HepG2 (cell line): ENCODE measurements at regions not wholly inside any gene's neighbourhood (a gene's known extent, or its start where the extent isn't known, plus 50 kb on each side); places are given as distances from the start of the nearest gene placed in this dataset.

ENCODE experiments used
- ARNTL ChIP-seq: sonication (generic); formaldehyde crosslinking; IDR thresholded peaks from 2 replicates; pipeline ENCODE4 v1.4.0; 2020; ENCODE audit warnings: mild to moderate bottlenecking, missing genetic modification reagents
- ELF4 ChIP-seq: sonication (generic); formaldehyde crosslinking; IDR thresholded peaks from 2 replicates; pipeline ENCODE4 v1.5.0; 2020; ENCODE audit warnings: missing genetic modification reagents, mild to moderate bottlenecking, moderate library complexity, borderline replicate concordance
- HNF4G ChIP-seq, 2 experiments: sonication (generic) in 1 of 2; formaldehyde crosslinking in 1 of 2; IDR thresholded peaks; 2 replicates each; pipeline versions ENCODE4 v1.4.0 to v1.6.1; 2011 to 2020; ENCODE audit warnings: borderline replicate concordance in 2 of 2, low read depth in 2 of 2, mild to moderate bottlenecking in 2 of 2, low read length in 1 of 2, missing genetic modification reagents in 1 of 2, moderate library complexity in 1 of 2
- HNRNPH1 ChIP-seq: fragments of 200-400 bp; formaldehyde crosslinking; optimal IDR thresholded peaks from 2 replicates; pipeline ENCODE3; 2017; ENCODE audit warnings: mild to moderate bottlenecking, low read depth, low read length
- JUN ChIP-seq: sonication (generic); formaldehyde crosslinking; IDR thresholded peaks from 2 replicates; pipeline ENCODE4 v1.4.0; 2020; ENCODE audit warnings: mild to moderate bottlenecking, missing genetic modification reagents
- MAFF ChIP-seq: IDR thresholded peaks from 2 replicates; pipeline ENCODE4 v1.6.1; 2011; ENCODE audit warnings: low read depth, low read length, improper control_type of control experiment
- MXI1 ChIP-seq: IDR thresholded peaks from 3 replicates; pipeline ENCODE4 v1.6.1; 2012; ENCODE audit warnings: low read depth, low read length, inconsistent platforms, borderline replicate concordance
- REXO4 ChIP-seq: sonication (generic); formaldehyde crosslinking; IDR thresholded peaks from 2 replicates; pipeline ENCODE4 v1.8.0; 2022; ENCODE audit warnings: missing genetic modification reagents, mild to moderate bottlenecking, borderline replicate concordance
- RFXAP ChIP-seq: sonication (generic); formaldehyde crosslinking; IDR thresholded peaks from 2 replicates; pipeline ENCODE4 v1.4.0; 2020; ENCODE audit warnings: missing genetic modification reagents, borderline replicate concordance
- SKI ChIP-seq: fragments of 450-650 bp; IDR thresholded peaks from one replicate; pipeline ENCODE4 v1.6.1; 2018; ENCODE audit warnings: mild to moderate bottlenecking; ENCODE audit not compliant: partially characterized antibody
- U2AF2 ChIP-seq: fragments of 200-400 bp; formaldehyde crosslinking; IDR thresholded peaks from 2 replicates; pipeline ENCODE4 v1.6.1; 2017; ENCODE audit warnings: low read depth, mild to moderate bottlenecking, low read length
- ZNF205 ChIP-seq: IDR thresholded peaks from 2 replicates; pipeline ENCODE4 v1.6.1; 2018; ENCODE audit warnings: missing biosample characterization, missing genetic modification reagents
- ZNF614 ChIP-seq: IDR thresholded peaks from 2 replicates; pipeline ENCODE4 v1.6.1; 2018; ENCODE audit warnings: missing biosample characterization, missing genetic modification reagents, inconsistent platforms, borderline replicate concordance
- ZSCAN20 ChIP-seq: sonication (generic); formaldehyde crosslinking; IDR thresholded peaks from 2 replicates; pipeline ENCODE4 v1.4.0; 2020; ENCODE audit warnings: missing genetic modification reagents, mild to moderate bottlenecking, borderline replicate concordance
- TF ChIP-seq, protein P1 (sequence below), 2 experiments: IDR thresholded peaks; 2 replicates each; pipeline ENCODE4 v1.6.1; 2011 to 2012; ENCODE audit warnings: low read length in 2 of 2, borderline replicate concordance in 1 of 2, low read depth in 1 of 2, mild to moderate bottlenecking in 1 of 2, moderate library complexity in 1 of 2
- TF ChIP-seq, protein P2 (sequence below): IDR thresholded peaks from 2 replicates; pipeline ENCODE4 v1.6.1; 2016
- TF ChIP-seq, protein P3 (sequence below): sonication (generic); formaldehyde crosslinking; IDR thresholded peaks from 2 replicates; pipeline ENCODE4 v1.4.0; 2020; ENCODE audit warnings: missing genetic modification reagents, borderline replicate concordance
- TF ChIP-seq, protein P4 (sequence below): sonication (generic); formaldehyde crosslinking; IDR thresholded peaks from 2 replicates; pipeline ENCODE4 v1.4.0; 2020; ENCODE audit warnings: missing genetic modification reagents, mild to moderate bottlenecking, borderline replicate concordance
- TF ChIP-seq, protein P5 (sequence below), 2 experiments: fragments of 450-650 bp in 1 of 2; sonication (generic) in 1 of 2; formaldehyde crosslinking; IDR thresholded peaks; 2 replicates each; pipeline versions ENCODE4 v1.5.0 to v1.8.0; 2020 to 2022; ENCODE audit warnings: mild to moderate bottlenecking in 1 of 2, missing genetic modification reagents in 1 of 2

DNA sequence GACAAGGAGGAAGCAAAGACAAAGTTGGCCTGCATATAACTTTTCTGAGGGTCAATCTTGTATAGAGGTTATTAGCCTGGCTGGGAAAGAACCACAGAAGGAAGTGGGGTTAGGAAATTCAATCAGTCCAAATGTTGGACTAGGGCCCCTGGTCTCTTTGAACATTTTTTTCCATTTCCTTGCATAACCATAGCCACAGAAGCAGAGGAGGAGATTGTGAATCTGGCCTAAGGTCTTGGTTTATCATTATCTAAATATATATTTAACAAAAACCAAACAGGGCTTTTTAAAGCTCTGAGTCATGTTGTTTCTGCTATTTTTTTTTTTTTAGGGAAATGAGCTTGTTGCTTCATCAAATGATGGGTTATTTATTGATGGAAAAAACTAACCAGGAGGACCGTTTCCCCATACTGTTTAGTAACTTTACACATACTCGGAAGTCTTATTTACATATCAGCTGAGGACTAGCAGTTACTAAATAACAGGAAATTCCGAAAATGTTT, 97.7 kb upstream of the ACSL4 start (continued):
- TF ChIP-seq, protein P1, sequence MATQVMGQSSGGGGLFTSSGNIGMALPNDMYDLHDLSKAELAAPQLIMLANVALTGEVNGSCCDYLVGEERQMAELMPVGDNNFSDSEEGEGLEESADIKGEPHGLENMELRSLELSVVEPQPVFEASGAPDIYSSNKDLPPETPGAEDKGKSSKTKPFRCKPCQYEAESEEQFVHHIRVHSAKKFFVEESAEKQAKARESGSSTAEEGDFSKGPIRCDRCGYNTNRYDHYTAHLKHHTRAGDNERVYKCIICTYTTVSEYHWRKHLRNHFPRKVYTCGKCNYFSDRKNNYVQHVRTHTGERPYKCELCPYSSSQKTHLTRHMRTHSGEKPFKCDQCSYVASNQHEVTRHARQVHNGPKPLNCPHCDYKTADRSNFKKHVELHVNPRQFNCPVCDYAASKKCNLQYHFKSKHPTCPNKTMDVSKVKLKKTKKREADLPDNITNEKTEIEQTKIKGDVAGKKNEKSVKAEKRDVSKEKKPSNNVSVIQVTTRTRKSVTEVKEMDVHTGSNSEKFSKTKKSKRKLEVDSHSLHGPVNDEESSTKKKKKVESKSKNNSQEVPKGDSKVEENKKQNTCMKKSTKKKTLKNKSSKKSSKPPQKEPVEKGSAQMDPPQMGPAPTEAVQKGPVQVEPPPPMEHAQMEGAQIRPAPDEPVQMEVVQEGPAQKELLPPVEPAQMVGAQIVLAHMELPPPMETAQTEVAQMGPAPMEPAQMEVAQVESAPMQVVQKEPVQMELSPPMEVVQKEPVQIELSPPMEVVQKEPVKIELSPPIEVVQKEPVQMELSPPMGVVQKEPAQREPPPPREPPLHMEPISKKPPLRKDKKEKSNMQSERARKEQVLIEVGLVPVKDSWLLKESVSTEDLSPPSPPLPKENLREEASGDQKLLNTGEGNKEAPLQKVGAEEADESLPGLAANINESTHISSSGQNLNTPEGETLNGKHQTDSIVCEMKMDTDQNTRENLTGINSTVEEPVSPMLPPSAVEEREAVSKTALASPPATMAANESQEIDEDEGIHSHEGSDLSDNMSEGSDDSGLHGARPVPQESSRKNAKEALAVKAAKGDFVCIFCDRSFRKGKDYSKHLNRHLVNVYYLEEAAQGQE (IDR thresholded peaks at IDR 0.05; ENCODE audit: borderline replicate concordance in 1 of 2, low read depth in 1 of 2, low read length in 2 of 2), result peak in 1 of 2 experiments; percentile 49; a peak in 1 of 4 replicates
- TF ChIP-seq HNRNPH1 (no peak), ZNF205 (no peak), RFXAP (CRISPR knock-in tag) (no peak), ZSCAN20 (CRISPR knock-in tag) (no peak), SKI (no peak), ELF4 (no peak), JUN (0 out of 2 replicates have a peak, but pooled peaks have one; percentile 29), MXI1 (no peak), ARNTL (CRISPR knock-in tag) (no peak), HNF4G (IDR thresholded peaks at IDR 0.05; ENCODE audit: borderline replicate concordance, low read depth, low read length) (peak; percentile 80; the same call in 1 of the 2 replicates), HNF4G (CRISPR knock-in tag; IDR thresholded peaks at IDR 0.05; ENCODE audit: borderline replicate concordance, low read depth) (no peak), MAFF (no peak), REXO4 (no peak), U2AF2 (no peak), ZNF614 (CRISPR knock-in tag) (no peak)
- TF ChIP-seq, protein P2, sequence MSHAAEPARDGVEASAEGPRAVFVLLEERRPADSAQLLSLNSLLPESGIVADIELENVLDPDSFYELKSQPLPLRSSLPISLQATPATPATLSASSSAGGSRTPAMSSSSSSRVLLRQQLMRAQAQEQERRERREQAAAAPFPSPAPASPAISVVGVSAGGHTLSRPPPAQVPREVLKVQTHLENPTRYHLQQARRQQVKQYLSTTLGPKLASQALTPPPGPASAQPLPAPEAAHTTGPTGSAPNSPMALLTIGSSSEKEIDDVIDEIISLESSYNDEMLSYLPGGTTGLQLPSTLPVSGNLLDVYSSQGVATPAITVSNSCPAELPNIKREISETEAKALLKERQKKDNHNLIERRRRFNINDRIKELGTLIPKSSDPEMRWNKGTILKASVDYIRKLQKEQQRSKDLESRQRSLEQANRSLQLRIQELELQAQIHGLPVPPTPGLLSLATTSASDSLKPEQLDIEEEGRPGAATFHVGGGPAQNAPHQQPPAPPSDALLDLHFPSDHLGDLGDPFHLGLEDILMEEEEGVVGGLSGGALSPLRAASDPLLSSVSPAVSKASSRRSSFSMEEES (CRISPR knock-in tag), result peak; percentile 58; the same call in 1 of the 2 replicates
- TF ChIP-seq, protein P3, sequence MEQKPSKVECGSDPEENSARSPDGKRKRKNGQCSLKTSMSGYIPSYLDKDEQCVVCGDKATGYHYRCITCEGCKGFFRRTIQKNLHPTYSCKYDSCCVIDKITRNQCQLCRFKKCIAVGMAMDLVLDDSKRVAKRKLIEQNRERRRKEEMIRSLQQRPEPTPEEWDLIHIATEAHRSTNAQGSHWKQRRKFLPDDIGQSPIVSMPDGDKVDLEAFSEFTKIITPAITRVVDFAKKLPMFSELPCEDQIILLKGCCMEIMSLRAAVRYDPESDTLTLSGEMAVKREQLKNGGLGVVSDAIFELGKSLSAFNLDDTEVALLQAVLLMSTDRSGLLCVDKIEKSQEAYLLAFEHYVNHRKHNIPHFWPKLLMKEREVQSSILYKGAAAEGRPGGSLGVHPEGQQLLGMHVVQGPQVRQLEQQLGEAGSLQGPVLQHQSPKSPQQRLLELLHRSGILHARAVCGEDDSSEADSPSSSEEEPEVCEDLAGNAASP (CRISPR knock-in tag), result no peak
- TF ChIP-seq, protein P4, sequence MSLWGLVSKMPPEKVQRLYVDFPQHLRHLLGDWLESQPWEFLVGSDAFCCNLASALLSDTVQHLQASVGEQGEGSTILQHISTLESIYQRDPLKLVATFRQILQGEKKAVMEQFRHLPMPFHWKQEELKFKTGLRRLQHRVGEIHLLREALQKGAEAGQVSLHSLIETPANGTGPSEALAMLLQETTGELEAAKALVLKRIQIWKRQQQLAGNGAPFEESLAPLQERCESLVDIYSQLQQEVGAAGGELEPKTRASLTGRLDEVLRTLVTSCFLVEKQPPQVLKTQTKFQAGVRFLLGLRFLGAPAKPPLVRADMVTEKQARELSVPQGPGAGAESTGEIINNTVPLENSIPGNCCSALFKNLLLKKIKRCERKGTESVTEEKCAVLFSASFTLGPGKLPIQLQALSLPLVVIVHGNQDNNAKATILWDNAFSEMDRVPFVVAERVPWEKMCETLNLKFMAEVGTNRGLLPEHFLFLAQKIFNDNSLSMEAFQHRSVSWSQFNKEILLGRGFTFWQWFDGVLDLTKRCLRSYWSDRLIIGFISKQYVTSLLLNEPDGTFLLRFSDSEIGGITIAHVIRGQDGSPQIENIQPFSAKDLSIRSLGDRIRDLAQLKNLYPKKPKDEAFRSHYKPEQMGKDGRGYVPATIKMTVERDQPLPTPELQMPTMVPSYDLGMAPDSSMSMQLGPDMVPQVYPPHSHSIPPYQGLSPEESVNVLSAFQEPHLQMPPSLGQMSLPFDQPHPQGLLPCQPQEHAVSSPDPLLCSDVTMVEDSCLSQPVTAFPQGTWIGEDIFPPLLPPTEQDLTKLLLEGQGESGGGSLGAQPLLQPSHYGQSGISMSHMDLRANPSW (CRISPR knock-in tag), result no peak
- TF ChIP-seq, protein P5, sequence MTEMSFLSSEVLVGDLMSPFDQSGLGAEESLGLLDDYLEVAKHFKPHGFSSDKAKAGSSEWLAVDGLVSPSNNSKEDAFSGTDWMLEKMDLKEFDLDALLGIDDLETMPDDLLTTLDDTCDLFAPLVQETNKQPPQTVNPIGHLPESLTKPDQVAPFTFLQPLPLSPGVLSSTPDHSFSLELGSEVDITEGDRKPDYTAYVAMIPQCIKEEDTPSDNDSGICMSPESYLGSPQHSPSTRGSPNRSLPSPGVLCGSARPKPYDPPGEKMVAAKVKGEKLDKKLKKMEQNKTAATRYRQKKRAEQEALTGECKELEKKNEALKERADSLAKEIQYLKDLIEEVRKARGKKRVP (CRISPR knock-in tag; IDR thresholded peaks at IDR 0.05), result peak in 1 of 2 experiments; percentile 14; a peak in 1 of 4 replicates
